ENCODE measurements at regions not wholly inside any gene's neighbourhood (a gene's known extent, or its start where the extent isn't known, plus 50 kb on each side); places are given as distances from the start of the nearest gene placed in this dataset.
"Not testable (repeated sequence)": the region's sequence is repeated elsewhere in the genome, so short reads cannot be mapped to it uniquely, and the experiment has no call there.

DNA sequence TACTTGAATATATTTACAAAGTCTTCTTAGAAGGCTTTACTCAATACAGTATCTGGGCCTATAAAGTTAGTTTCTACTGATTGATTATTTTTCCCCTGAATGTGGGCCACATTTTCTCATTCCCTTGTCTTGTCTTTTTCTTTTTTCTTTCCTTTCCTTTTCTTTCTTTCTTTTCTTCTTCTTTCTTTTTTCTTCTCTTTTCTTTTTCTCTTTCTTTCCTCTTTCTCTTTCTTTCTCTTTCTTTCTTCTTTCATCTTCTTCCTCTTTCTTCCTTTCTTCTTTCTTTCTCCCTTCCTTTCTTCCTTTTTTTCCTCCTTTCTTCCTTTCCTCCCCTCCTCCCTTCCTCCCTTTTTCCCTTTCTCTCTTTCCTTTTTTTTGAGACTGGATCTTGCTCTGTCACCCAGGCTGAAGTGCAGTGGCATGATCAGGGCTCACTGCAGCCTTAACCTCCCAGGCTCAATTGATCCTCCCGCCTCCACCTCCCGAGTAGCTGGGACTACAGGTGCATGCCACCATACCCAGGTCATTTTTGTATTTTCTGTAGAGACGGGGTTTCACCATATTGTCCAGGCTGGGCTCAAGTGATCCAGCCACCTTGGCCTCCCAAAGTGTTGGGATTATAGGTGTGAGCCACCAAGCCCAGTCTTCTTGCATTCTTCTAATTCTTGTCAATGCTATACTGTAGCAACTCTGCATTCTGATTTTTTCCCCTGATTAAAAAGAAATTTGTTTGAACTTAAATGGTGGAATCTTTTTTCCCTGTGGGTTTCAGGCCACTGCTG lies 133.1 kb upstream of the FBXO11 start:
- H3K4me3 ChIP-seq (ENCODE audit: low read depth in 1 of 5, low read length in 5 of 5) = no peak overlapping the region
- peaks cover 0 to 3% (median 2%) of the 10 kb centered on the region in 5 donors for H3K9me3 ChIP-seq (ENCODE audit: control insufficient read depth in 5 of 5, low read length in 5 of 5)
- no peak overlapping the region for H3K27ac ChIP-seq (ENCODE audit: low read depth, low read length)
- H3K36me3 ChIP-seq (ENCODE audit: control insufficient read depth in 5 of 5, insufficient read depth in 5 of 5, low read length in 5 of 5) = no peaks in the 10 kb centered on the region
- no peaks in the 10 kb centered on the region for H3K27me3 ChIP-seq (ENCODE audit: control insufficient read depth in 5 of 5, insufficient read depth in 4 of 5, low read length in 5 of 5)
- no peak overlapping the region for H3K9ac ChIP-seq (ENCODE audit: low read length in 5 of 5)
- H3K4me1 ChIP-seq (ENCODE audit: control insufficient read depth in 5 of 5, insufficient read depth in 5 of 5, low read length in 5 of 5) = no peaks in the 10 kb centered on the region

GRCh38 chr2:48043131-48043700 lies 136.9 kb upstream of the FBXO11 start:
- H3K4me1 ChIP-seq (ENCODE audit: control insufficient read depth in 5 of 5, insufficient read depth in 5 of 5, low read length in 5 of 5) = peaks cover 0 to 6% (median 3%) of the 10 kb centered on the region in 5 donors
- no peaks in the 10 kb centered on the region for H3K27me3 ChIP-seq (ENCODE audit: control insufficient read depth in 5 of 5, insufficient read depth in 4 of 5, low read length in 5 of 5)
- H3K9ac ChIP-seq (ENCODE audit: low read length in 5 of 5) = no peak overlapping the region
- no peak overlapping the region for H3K27ac ChIP-seq (ENCODE audit: low read depth, low read length)
- H3K4me3 ChIP-seq (ENCODE audit: low read depth in 1 of 5, low read length in 5 of 5) = no peak overlapping the region
- H3K36me3 ChIP-seq (ENCODE audit: control insufficient read depth in 5 of 5, insufficient read depth in 5 of 5, low read length in 5 of 5) = no peaks in the 10 kb centered on the region
- no peaks in the 10 kb centered on the region for H3K9me3 ChIP-seq (ENCODE audit: control insufficient read depth in 5 of 5, low read length in 5 of 5)

DNA sequence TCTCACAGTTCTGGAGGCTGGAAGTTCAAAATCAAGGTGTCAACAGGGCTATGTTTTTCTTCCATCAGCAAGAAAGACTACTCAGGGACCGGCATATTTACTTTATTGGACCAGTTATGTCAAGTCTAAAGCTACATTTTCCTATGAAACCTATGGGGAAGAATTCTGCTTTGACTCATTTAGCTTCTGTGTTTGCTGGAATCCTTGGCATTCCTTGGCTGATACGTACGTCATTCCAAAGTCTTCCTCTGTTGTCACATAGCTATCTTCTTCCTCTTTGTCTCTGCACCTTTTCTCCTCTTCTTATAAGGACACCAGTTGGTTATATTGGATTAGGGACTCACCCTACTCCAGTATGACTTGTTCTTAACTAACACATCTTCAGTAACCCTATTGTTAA lies 137.4 kb upstream of the FBXO11 start:
- Histone ChIP-seq H3K27ac (ENCODE audit: low read depth, low read length) (no peak overlapping the region), H3K4me3 (ENCODE audit: low read depth in 1 of 5, low read length in 5 of 5) (no peak overlapping the region), H3K27me3 (ENCODE audit: control insufficient read depth in 5 of 5, insufficient read depth in 4 of 5, low read length in 5 of 5) (no peaks in the 10 kb centered on the region), H3K4me1 (ENCODE audit: control insufficient read depth in 5 of 5, insufficient read depth in 5 of 5, low read length in 5 of 5) (peaks cover 0 to 8% (median 4%) of the 10 kb centered on the region in 5 donors), H3K9me3 (ENCODE audit: control insufficient read depth in 5 of 5, low read length in 5 of 5) (no peaks in the 10 kb centered on the region), H3K9ac (ENCODE audit: low read length in 5 of 5) (no peak overlapping the region), H3K36me3 (ENCODE audit: control insufficient read depth in 5 of 5, insufficient read depth in 5 of 5, low read length in 5 of 5) (no peaks in the 10 kb centered on the region)

GRCh38 chr2:48045613-48046012 lies 139.3 kb upstream of the FBXO11 start:
- Histone ChIP-seq H3K9ac (ENCODE audit: low read length in 5 of 5) (no peak overlapping the region), H3K4me1 (ENCODE audit: control insufficient read depth in 5 of 5, insufficient read depth in 5 of 5, low read length in 5 of 5) (peaks cover 0 to 10% (median 6%) of the 10 kb centered on the region in 5 donors), H3K9me3 (ENCODE audit: control insufficient read depth in 5 of 5, low read length in 5 of 5) (no peaks in the 10 kb centered on the region), H3K36me3 (ENCODE audit: control insufficient read depth in 5 of 5, insufficient read depth in 5 of 5, low read length in 5 of 5) (no peaks in the 10 kb centered on the region), H3K27ac (ENCODE audit: low read depth, low read length) (no peak overlapping the region), H3K4me3 (ENCODE audit: low read depth in 1 of 5, low read length in 5 of 5) (no peak overlapping the region), H3K27me3 (ENCODE audit: control insufficient read depth in 5 of 5, insufficient read depth in 4 of 5, low read length in 5 of 5) (no peaks in the 10 kb centered on the region)

DNA sequence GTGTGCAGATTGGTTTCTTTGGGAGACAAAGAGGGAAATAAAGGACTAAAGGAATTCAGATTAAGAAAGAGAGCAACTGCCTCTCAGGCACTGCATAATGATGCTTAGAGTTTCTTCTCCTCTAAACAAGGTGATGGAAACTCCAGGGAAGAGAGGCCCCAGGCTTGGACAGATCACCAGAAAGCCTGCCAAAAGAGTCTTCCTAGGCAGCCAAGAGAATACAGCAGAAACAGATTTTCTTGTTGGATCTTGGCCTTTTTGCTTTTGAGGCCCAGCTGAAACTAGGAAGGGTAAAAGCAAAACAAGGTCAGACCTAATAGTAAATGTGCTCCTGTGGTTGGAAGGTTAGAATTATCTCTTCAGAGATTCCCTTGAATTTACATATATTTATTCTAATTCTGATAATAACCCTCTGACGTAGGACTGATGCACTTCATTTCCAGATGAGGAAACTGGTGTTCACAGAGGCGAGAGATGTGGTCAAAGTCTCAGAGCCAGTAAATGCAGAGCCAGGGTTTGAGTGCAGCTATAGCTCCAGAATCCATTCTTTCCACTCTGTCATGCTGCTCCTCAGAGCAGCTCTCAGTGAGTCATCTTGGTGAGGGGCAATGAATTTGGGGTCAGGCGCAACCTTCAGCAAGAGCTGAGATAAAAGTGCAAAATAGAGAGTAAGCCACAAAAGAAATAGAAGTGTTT lies 142.3 kb upstream of the FBXO11 start:
- no peak overlapping the region for H3K9ac ChIP-seq (ENCODE audit: low read length in 5 of 5)
- no peak overlapping the region for H3K27ac ChIP-seq (ENCODE audit: low read depth, low read length)
- H3K4me1 ChIP-seq (ENCODE audit: control insufficient read depth in 5 of 5, insufficient read depth in 5 of 5, low read length in 5 of 5) = peaks cover 0 to 10% (median 6%) of the 10 kb centered on the region in 5 donors
- H3K36me3 ChIP-seq (ENCODE audit: control insufficient read depth in 5 of 5, insufficient read depth in 5 of 5, low read length in 5 of 5) = no peaks in the 10 kb centered on the region
- no peak overlapping the region for H3K4me3 ChIP-seq (ENCODE audit: low read depth in 1 of 5, low read length in 5 of 5)
- H3K9me3 ChIP-seq (ENCODE audit: control insufficient read depth in 5 of 5, low read length in 5 of 5) = no peaks in the 10 kb centered on the region
- H3K27me3 ChIP-seq (ENCODE audit: control insufficient read depth in 5 of 5, insufficient read depth in 4 of 5, low read length in 5 of 5) = no peaks in the 10 kb centered on the region

DNA sequence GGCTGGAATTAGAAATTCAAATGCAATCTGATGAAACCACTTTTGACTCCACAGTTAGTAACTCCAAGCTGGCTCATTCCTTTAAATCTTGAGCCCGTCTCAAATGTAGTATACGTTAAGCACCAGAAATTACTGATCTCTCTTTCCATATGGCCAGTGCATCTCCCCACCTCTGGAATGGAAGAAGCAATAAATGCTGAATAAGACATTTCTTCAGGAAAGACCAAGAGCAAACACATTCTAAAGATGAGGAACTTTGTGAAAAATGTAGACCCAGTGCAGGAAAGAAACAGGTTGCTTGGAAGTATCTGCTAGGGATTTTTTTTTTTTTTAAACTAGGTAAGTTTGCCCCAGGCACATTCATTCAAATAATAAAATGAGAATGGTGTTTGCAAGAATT lies 143.1 kb upstream of the FBXO11 start:
- Histone ChIP-seq H3K27me3 (ENCODE audit: control insufficient read depth in 5 of 5, insufficient read depth in 4 of 5, low read length in 5 of 5) (no peaks in the 10 kb centered on the region), H3K4me3 (ENCODE audit: low read depth in 1 of 5, low read length in 5 of 5) (no peak overlapping the region), H3K9me3 (ENCODE audit: control insufficient read depth in 5 of 5, low read length in 5 of 5) (no peaks in the 10 kb centered on the region), H3K36me3 (ENCODE audit: control insufficient read depth in 5 of 5, insufficient read depth in 5 of 5, low read length in 5 of 5) (no peaks in the 10 kb centered on the region), H3K9ac (ENCODE audit: low read length in 5 of 5) (no peak overlapping the region), H3K4me1 (ENCODE audit: control insufficient read depth in 5 of 5, insufficient read depth in 5 of 5, low read length in 5 of 5) (peaks cover 0 to 10% (median 6%) of the 10 kb centered on the region in 5 donors), H3K27ac (ENCODE audit: low read depth, low read length) (no peak overlapping the region)

DNA sequence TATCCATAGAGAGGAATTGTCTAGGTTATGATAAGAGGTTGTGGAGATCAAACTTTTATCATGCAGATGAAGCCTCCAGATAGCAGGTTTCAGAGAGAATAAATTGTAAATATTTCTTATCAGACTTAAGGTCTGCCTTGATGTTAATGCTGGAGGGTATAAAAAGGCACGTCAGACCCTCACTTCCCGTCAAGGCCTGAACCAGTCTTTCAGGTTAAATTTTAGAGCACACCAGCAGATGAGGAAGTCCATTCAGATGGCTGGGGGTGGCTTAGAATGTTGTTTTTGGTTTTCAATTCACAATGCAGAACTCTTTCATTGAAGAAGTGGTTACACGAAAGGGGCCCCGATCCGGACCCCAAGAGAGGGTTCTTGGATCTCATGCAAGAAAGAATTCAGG lies 144.4 kb upstream of the FBXO11 start:
- Histone ChIP-seq H3K4me3 (ENCODE audit: low read depth in 1 of 5, low read length in 5 of 5) (no peak overlapping the region), H3K27me3 (ENCODE audit: control insufficient read depth in 5 of 5, insufficient read depth in 4 of 5, low read length in 5 of 5) (no peaks in the 10 kb centered on the region), H3K27ac (ENCODE audit: low read depth, low read length) (no peak overlapping the region), H3K36me3 (ENCODE audit: control insufficient read depth in 5 of 5, insufficient read depth in 5 of 5, low read length in 5 of 5) (no peaks in the 10 kb centered on the region), H3K9me3 (ENCODE audit: control insufficient read depth in 5 of 5, low read length in 5 of 5) (no peaks in the 10 kb centered on the region), H3K4me1 (ENCODE audit: control insufficient read depth in 5 of 5, insufficient read depth in 5 of 5, low read length in 5 of 5) (peaks cover 0 to 10% (median 6%) of the 10 kb centered on the region in 5 donors), H3K9ac (ENCODE audit: low read length in 5 of 5) (no peak overlapping the region)

DNA sequence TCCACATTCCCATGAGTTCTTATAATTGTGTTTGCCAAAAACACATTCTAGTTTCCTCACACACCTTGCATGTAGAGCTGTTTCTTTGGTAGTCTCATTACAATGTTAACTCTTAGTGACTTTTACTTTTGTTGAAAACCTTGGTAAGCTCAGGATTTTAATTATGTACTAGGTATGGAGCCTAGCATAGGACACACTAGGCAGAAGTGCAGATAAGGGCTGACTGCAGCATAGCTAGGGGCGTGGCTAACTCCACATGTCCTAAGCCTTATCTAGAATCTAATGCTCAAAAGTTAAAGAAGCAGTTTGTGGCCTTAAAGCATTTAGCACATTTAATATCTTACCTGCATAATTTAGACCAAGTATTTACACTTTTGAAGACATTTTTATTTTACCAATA lies 153.7 kb upstream of the FBXO11 start:
- H3K9ac ChIP-seq (ENCODE audit: low read length in 5 of 5) = no peak overlapping the region

GRCh38 chr2:48061656-48062055 lies 155.4 kb upstream of the FBXO11 start:
- H3K9ac ChIP-seq (ENCODE audit: low read length in 5 of 5); H3K27ac ChIP-seq (ENCODE audit: low read depth, low read length); H3K36me3 ChIP-seq (ENCODE audit: control insufficient read depth in 5 of 5, insufficient read depth in 5 of 5, low read length in 5 of 5); H3K4me1 ChIP-seq (ENCODE audit: control insufficient read depth in 5 of 5, insufficient read depth in 5 of 5, low read length in 5 of 5); H3K4me3 ChIP-seq (ENCODE audit: low read depth in 1 of 5, low read length in 5 of 5); H3K9me3 ChIP-seq (ENCODE audit: control insufficient read depth in 5 of 5, low read length in 5 of 5); H3K27me3 ChIP-seq (ENCODE audit: control insufficient read depth in 5 of 5, insufficient read depth in 4 of 5, low read length in 5 of 5): not testable (repeated sequence)

More for the DNA sequence above, 153.7 kb upstream of the FBXO11 start:
- Histone ChIP-seq H3K36me3 (ENCODE audit: control insufficient read depth in 5 of 5, insufficient read depth in 5 of 5, low read length in 5 of 5) (no peaks in the 10 kb centered on the region), H3K27ac (ENCODE audit: low read depth, low read length) (no peak overlapping the region), H3K27me3 (ENCODE audit: control insufficient read depth in 5 of 5, insufficient read depth in 4 of 5, low read length in 5 of 5) (no peaks in the 10 kb centered on the region), H3K4me3 (ENCODE audit: low read depth in 1 of 5, low read length in 5 of 5) (no peak overlapping the region), H3K9me3 (ENCODE audit: control insufficient read depth in 5 of 5, low read length in 5 of 5) (no peaks in the 10 kb centered on the region), H3K4me1 (ENCODE audit: control insufficient read depth in 5 of 5, insufficient read depth in 5 of 5, low read length in 5 of 5) (no peaks in the 10 kb centered on the region)

DNA sequence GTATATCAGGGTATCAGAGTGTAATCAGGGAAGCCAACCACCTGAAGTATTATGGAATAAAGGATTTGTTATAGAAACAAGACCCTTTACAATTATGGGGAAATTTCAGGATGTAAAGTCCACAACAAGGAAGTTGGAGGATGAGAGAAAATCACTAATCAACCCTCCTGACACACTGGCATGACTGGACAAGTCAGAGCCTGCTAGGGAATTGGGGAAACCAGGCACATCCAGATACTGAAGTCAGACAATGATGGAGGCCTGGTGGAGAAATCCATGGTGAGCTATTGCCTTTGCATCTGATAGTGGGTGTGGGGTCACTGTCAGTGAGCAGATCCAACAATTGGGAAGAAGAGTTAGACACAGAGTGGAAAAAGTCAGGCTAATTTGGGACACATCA lies 158.8 kb upstream of the FBXO11 start:
- Histone ChIP-seq H3K4me3 (ENCODE audit: low read depth in 1 of 5, low read length in 5 of 5) (no peak overlapping the region), H3K4me1 (ENCODE audit: control insufficient read depth in 5 of 5, insufficient read depth in 5 of 5, low read length in 5 of 5) (no peaks in the 10 kb centered on the region), H3K9ac (ENCODE audit: low read length in 5 of 5) (no peak overlapping the region), H3K27ac (ENCODE audit: low read depth, low read length) (no peak overlapping the region), H3K9me3 (ENCODE audit: control insufficient read depth in 5 of 5, low read length in 5 of 5) (no peaks in the 10 kb centered on the region), H3K36me3 (ENCODE audit: control insufficient read depth in 5 of 5, insufficient read depth in 5 of 5, low read length in 5 of 5) (no peaks in the 10 kb centered on the region), H3K27me3 (ENCODE audit: control insufficient read depth in 5 of 5, insufficient read depth in 4 of 5, low read length in 5 of 5) (no peaks in the 10 kb centered on the region)
